OCI-LY3 (cell line): ENCODE measurements at regions not wholly inside any gene's neighbourhood (a gene's known extent, or its start where the extent isn't known, plus 50 kb on each side); places are given as distances from the start of the nearest gene placed in this dataset.
A peak's percentile ranks its signal among the peaks of the same experiment; 100 is the strongest.
"Not testable (repeated sequence)": the region's sequence is repeated elsewhere in the genome, so short reads cannot be mapped to it uniquely, and the experiment has no call there.

Experiments
- H2AFZ ChIP-seq: fragments of 200-600, 300-600 bp; shearing (Covaris generic); 2 replicates; pipeline ENCODE4 v1.6.0; 2014; ENCODE audit warnings: antibody characterized with exemption, low read depth, low read length
- H3K27ac ChIP-seq: fragments of 200-600, 300-600 bp; sonication (generic); 2 replicates; pipeline ENCODE4 v1.5.1; 2014; ENCODE audit warnings: mild to moderate bottlenecking, low read length, moderate library complexity, mixed read lengths
- H3K27me3 ChIP-seq: fragments of 200-600, 300-600 bp; sonication (generic); 2 replicates; pipeline ENCODE4 v1.6.1; 2014; ENCODE audit warnings: low read depth, low read length, mixed read lengths
- H3K36me3 ChIP-seq: fragments of 200-600, 300-600 bp; sonication (generic); replicated peaks from 2 replicates; pipeline ENCODE3; 2014; ENCODE audit warnings: low read depth, low read length, mixed read lengths
- H3K4me1 ChIP-seq: fragments of 300-600, 200-600 bp; sonication (generic); 2 replicates; pipeline ENCODE4 v1.6.1; 2014; ENCODE audit warnings: low read length, mixed read lengths
- H3K4me2 ChIP-seq: fragments of 200-600, 300-600 bp; sonication (generic); 2 replicates; pipeline ENCODE4 v1.6.1; 2014; ENCODE audit warnings: low read length, mixed read lengths
- H3K4me3 ChIP-seq: fragments of 300-600, 200-600 bp; sonication (generic); 2 replicates; pipeline ENCODE4 v1.5.1; 2014; ENCODE audit warnings: antibody characterized with exemption, mild to moderate bottlenecking, low read length, moderate library complexity
- H3K79me2 ChIP-seq: fragments of 300-600, 200-600 bp; shearing (Covaris generic); 2 replicates; pipeline ENCODE4 v1.6.1; 2014; ENCODE audit warnings: mild to moderate bottlenecking, low read length, mixed read lengths
- H3K9ac ChIP-seq: fragments of 300-600, 200-600 bp; shearing (Covaris generic); 2 replicates; pipeline ENCODE4 v1.6.0; 2014; ENCODE audit warnings: mild to moderate bottlenecking, low read length, moderate library complexity
- H3K9me3 ChIP-seq: fragments of 200-600, 300-600 bp; shearing (Covaris generic); 2 replicates; pipeline ENCODE4 v1.6.1; 2014; ENCODE audit warnings: low read length, mixed read lengths; ENCODE audit not compliant: insufficient read depth
- H4K20me1 ChIP-seq: fragments of 200-600, 300-600 bp; sonication (generic); 2 replicates; pipeline ENCODE4 v1.6.1; 2016; ENCODE audit warnings: low read length, mixed read lengths; ENCODE audit not compliant: insufficient read depth
- EZH2phosphoT487 ChIP-seq: fragments of 200-600 bp; shearing (Covaris generic); IDR thresholded peaks from 2 replicates; pipeline ENCODE4 v1.6.1; 2018; ENCODE audit warnings: antibody characterized with exemption, mixed run types, low read depth
- TF ChIP-seq, protein P1 (sequence below): fragments of 200-600, 300-600 bp; sonication (generic); IDR thresholded peaks from 2 replicates; pipeline ENCODE4 v1.5.1; 2014; ENCODE audit warnings: antibody characterized with exemption, low read length, low read depth

DNA sequence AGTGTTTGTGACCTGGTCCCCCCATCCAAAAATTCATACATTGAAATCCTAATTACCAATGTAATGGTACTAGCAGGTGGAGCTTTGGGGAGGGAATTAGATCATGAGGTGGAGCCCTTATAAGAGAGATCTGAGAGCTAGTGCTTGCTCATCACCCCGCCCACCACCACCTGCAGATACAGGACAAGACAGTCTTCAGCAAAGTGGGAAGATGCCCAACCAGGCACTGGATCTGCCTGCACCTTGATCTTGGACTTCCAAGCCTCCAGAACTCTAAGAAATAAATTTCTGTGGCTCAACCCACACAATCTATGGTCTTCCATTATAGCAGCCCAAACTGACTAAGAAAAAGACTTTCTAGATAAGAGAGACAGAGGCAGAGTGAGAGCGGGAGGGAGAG is 343.4 kb downstream of the LRRIQ3 start:
- no peak overlapping the region for H3K27ac ChIP-seq
- no peaks in the 10 kb centered on the region for H3K4me1 ChIP-seq
- no peaks in the 10 kb centered on the region for H3K27me3 ChIP-seq
- no peaks in the 10 kb centered on the region for H3K79me2 ChIP-seq
- no peak overlapping the region for H2AFZ ChIP-seq
- no peaks in the 10 kb centered on the region for H4K20me1 ChIP-seq
- no peak overlapping the region for H3K9ac ChIP-seq
- H3K4me3 ChIP-seq = no peak overlapping the region
- no peaks in the 10 kb centered on the region for H3K36me3 ChIP-seq
- H3K4me2 ChIP-seq = no peak overlapping the region
- H3K9me3 ChIP-seq = no peaks in the 10 kb centered on the region
- TF ChIP-seq, protein P1, sequence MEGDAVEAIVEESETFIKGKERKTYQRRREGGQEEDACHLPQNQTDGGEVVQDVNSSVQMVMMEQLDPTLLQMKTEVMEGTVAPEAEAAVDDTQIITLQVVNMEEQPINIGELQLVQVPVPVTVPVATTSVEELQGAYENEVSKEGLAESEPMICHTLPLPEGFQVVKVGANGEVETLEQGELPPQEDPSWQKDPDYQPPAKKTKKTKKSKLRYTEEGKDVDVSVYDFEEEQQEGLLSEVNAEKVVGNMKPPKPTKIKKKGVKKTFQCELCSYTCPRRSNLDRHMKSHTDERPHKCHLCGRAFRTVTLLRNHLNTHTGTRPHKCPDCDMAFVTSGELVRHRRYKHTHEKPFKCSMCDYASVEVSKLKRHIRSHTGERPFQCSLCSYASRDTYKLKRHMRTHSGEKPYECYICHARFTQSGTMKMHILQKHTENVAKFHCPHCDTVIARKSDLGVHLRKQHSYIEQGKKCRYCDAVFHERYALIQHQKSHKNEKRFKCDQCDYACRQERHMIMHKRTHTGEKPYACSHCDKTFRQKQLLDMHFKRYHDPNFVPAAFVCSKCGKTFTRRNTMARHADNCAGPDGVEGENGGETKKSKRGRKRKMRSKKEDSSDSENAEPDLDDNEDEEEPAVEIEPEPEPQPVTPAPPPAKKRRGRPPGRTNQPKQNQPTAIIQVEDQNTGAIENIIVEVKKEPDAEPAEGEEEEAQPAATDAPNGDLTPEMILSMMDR = no peak
- TF ChIP-seq EZH2phosphoT487 = no peak

DNA sequence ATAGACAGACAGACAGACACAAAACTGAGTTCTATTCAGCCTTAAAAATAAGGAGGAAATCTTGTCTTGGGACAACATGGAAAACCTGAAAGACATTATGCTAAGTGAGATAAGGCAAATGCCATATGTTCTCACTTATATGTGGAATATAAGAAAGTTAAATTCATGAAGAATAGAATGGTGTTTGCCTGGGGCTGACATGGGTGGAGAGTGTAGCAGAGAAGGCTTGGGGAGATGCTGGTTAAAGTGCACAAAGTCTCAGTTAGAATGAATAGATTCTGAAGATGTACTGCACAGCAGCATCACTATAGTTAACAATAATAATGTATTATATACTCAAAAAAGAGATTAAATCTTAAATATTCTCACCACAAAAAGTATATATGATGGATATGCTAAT is 355.5 kb downstream of the LRRIQ3 start:
- no peaks in the 10 kb centered on the region for H3K79me2 ChIP-seq
- no peaks in the 10 kb centered on the region for H3K9me3 ChIP-seq
- H3K9ac ChIP-seq = no peak overlapping the region
- H3K27me3 ChIP-seq = no peaks in the 10 kb centered on the region
- no peaks in the 10 kb centered on the region for H4K20me1 ChIP-seq
- no peak for TF ChIP-seq EZH2phosphoT487
- TF ChIP-seq, protein P1 = no peak
- no peak overlapping the region for H2AFZ ChIP-seq
- no peak overlapping the region for H3K4me2 ChIP-seq
- no peaks in the 10 kb centered on the region for H3K36me3 ChIP-seq
- no peaks in the 10 kb centered on the region for H3K4me1 ChIP-seq
- H3K27ac ChIP-seq = no peak overlapping the region
- no peak overlapping the region for H3K4me3 ChIP-seq

DNA sequence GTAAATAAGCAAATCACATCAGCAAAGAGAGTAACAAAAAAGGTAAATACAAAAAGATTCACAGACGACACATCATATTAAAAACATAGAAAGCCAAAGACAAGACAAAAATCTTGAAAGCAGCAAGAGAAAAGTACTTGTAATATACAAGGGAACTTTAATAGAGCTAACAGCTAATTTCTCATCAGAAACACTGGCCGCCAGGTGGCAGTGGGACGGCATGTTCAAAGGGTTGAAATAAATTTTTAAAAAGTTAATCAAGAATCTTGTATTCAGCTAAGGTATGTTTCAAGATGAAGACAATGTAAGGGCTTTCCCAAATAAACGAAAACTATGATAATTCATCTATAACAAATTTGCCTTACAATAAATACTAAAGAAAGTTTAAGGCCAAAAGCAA is 358.1 kb downstream of the LRRIQ3 start:
- H3K36me3 ChIP-seq = no peaks in the 10 kb centered on the region
- H3K4me2 ChIP-seq = no peak overlapping the region
- no peaks in the 10 kb centered on the region for H3K9me3 ChIP-seq
- H2AFZ ChIP-seq = no peak overlapping the region
- H3K27ac ChIP-seq = no peak overlapping the region
- no peak overlapping the region for H3K4me3 ChIP-seq
- H3K4me1 ChIP-seq = no peaks in the 10 kb centered on the region
- H3K9ac ChIP-seq = no peak overlapping the region
- no peaks in the 10 kb centered on the region for H3K27me3 ChIP-seq
- H3K79me2 ChIP-seq = no peaks in the 10 kb centered on the region
- no peak for TF ChIP-seq EZH2phosphoT487
- TF ChIP-seq, protein P1 = peak; percentile 70
- H4K20me1 ChIP-seq = no peaks in the 10 kb centered on the region

DNA sequence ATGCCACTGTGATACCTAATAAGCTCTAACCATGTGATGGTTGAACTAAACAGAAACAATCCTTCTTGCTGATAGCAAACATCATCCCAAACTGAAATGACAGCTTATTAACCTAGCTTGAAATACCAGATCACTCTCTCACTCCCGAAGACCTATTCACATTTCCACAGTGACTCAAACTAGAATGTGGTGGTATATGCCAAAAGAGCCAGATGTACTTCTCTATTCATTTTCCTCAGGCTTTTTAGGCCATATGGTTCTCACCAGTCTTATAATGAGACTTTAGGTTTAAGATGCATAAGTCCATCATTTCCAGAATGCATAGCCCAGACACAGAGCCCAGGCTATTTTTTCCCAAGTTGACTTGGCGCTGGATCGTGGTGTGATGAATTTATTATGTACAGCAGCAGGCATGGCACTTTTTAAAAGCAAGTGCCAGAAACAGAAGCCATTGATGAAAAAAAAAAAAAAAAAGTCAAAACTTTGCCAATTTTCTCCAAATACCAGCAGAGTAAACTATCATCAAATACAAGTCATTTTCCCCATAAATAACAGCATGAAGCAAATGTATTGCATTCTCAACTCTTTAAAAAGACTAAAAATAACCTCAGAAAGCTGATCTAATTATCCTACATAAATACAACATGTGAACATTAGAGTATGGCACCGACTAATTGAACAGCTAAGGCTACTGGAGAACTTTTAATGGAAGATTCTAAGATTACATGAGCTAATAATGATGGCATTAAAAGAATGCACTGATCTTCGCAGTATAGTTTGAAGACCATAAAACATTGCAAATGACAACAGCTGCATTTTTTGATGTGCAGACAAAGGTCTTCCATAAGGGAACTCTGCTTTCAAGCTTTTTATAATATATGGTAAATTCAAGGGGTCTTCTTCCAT is 365.4 kb downstream of the LRRIQ3 start:
- no peaks in the 10 kb centered on the region for H4K20me1 ChIP-seq

DNA sequence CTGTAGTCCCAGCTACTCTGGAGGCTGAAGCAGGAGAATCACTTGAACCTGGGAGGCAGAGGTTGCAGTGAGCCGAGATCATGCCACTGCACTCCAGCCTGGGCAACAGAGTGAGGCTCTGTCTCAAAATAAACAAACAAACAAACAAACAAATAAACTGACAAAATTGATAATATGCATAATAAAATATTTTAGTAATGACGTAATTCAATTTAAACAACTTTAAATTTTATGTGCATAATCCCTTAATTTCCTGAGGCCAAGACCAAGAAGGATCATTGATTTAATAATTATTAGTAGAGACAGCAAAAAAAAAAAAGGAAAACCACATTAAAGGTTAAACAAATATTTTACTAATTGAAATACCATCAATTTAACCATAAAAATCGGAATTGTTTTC is 370.7 kb downstream of the LRRIQ3 start:
- not testable (repeated sequence) for H3K4me3 ChIP-seq, H3K9ac ChIP-seq, H2AFZ ChIP-seq, H3K79me2 ChIP-seq, H3K27ac ChIP-seq, H3K9me3 ChIP-seq, H4K20me1 ChIP-seq, H3K36me3 ChIP-seq, H3K27me3 ChIP-seq, H3K4me2 ChIP-seq
- peaks cover 21% of the 10 kb centered on the region for H3K4me1 ChIP-seq

More for the DNA sequence above, 365.4 kb downstream of the LRRIQ3 start:
- no peaks in the 10 kb centered on the region for H3K4me1 ChIP-seq
- H3K4me3 ChIP-seq = no peak overlapping the region
- H3K79me2 ChIP-seq = no peaks in the 10 kb centered on the region
- H2AFZ ChIP-seq = no peak overlapping the region
- H3K27ac ChIP-seq = no peak overlapping the region
- H3K9ac ChIP-seq = no peak overlapping the region
- no peak overlapping the region for H3K4me2 ChIP-seq
- no peak for TF ChIP-seq EZH2phosphoT487
- TF ChIP-seq, protein P1 = no peak
- H3K9me3 ChIP-seq = no peaks in the 10 kb centered on the region
- H3K27me3 ChIP-seq = no peaks in the 10 kb centered on the region
- H3K36me3 ChIP-seq = no peaks in the 10 kb centered on the region
